Mesenchymal stem cell (in vitro differentiated cells and primary cell): ENCODE measurements at regions not wholly inside any gene's neighbourhood (a gene's known extent, or its start where the extent isn't known, plus 50 kb on each side); places are given as distances from the start of the nearest gene placed in this dataset.

Experiments used
- DNase-seq: peaks from one replicate; pipeline ENCODE4 v3.0.0-alpha.2; 2013
- H2AFZ ChIP-seq: one replicate; pipeline ENCODE4 v1.6.1; 2013; ENCODE audit warnings: low read depth, mild to moderate bottlenecking, control low read depth, inconsistent platforms, low read length, moderate library complexity
- H2AK5ac ChIP-seq: 2 replicates; pipeline ENCODE4 v1.6.1; 2013; ENCODE audit warnings: low read length, moderate library complexity, mild to moderate bottlenecking, inconsistent platforms; ENCODE audit not compliant: severe bottlenecking
- H2BK120ac ChIP-seq: one replicate; pipeline ENCODE4 v1.6.1; 2013; ENCODE audit warnings: low read depth, mild to moderate bottlenecking, inconsistent platforms, low read length, moderate library complexity
- H2BK12ac ChIP-seq, 2 experiments: one replicate each; pipeline ENCODE4 v1.6.1; 2013; ENCODE audit warnings: inconsistent platforms in 2 of 2, low read length in 2 of 2, mild to moderate bottlenecking in 2 of 2, moderate library complexity in 2 of 2, control low read depth in 1 of 2
- H2BK15ac ChIP-seq: one replicate; pipeline ENCODE4 v1.6.1; 2013; ENCODE audit warnings: mild to moderate bottlenecking, low read depth, inconsistent platforms; ENCODE audit not compliant: poor library complexity, severe bottlenecking
- H2BK5ac ChIP-seq: 2 replicates; pipeline ENCODE4 v1.6.1; 2013; ENCODE audit warnings: low read depth, mild to moderate bottlenecking, low read length, control low read depth, inconsistent platforms; ENCODE audit not compliant: poor library complexity, severe bottlenecking
- H3K14ac ChIP-seq, 2 experiments: one replicate each; pipeline ENCODE4 v1.6.1; 2013; ENCODE audit warnings: inconsistent platforms in 2 of 2, low read length in 2 of 2, control low read depth in 1 of 2, mild to moderate bottlenecking in 1 of 2, moderate library complexity in 1 of 2
- H3K18ac ChIP-seq, 2 experiments: one replicate each; pipeline ENCODE4 v1.6.1; 2013; ENCODE audit warnings: inconsistent platforms in 2 of 2, low read length in 2 of 2, control low read depth in 1 of 2, low read depth in 1 of 2, mild to moderate bottlenecking in 1 of 2
- H3K23ac ChIP-seq, 2 experiments: one replicate each; pipeline ENCODE4 v1.6.1; 2013; ENCODE audit warnings: inconsistent platforms in 2 of 2, low read length in 2 of 2, mild to moderate bottlenecking in 2 of 2, moderate library complexity in 2 of 2, control low read depth in 1 of 2
- H3K27ac ChIP-seq: 2 replicates; pipeline ENCODE4 v1.5.1; 2013; ENCODE audit warnings: mild to moderate bottlenecking, moderate library complexity, low read length, control low read depth, inconsistent platforms; ENCODE audit not compliant: poor library complexity, severe bottlenecking
- H3K27me3 ChIP-seq, 2 experiments: 2 replicates each; pipeline versions ENCODE4 v1.6.1 to v1.7.0; 2013; ENCODE audit warnings: low read length in 2 of 2, mild to moderate bottlenecking in 2 of 2, moderate library complexity in 2 of 2, control low read depth in 1 of 2, inconsistent platforms in 1 of 2; ENCODE audit not compliant: control insufficient read depth in 1 of 2, insufficient read depth in 1 of 2
- H3K36me3 ChIP-seq, 2 experiments: 2 replicates each; pipeline versions ENCODE4 v1.6.1 to v1.7.0; 2013; ENCODE audit warnings: low read length in 2 of 2, control low read depth in 1 of 2, inconsistent platforms in 1 of 2, low read depth in 1 of 2, mild to moderate bottlenecking in 1 of 2; ENCODE audit not compliant: insufficient read depth in 2 of 2, control insufficient read depth in 1 of 2
- H3K4ac ChIP-seq, 2 experiments: one replicate each; pipeline ENCODE4 v1.6.1; 2013; ENCODE audit warnings: inconsistent platforms in 2 of 2, low read length in 2 of 2, mild to moderate bottlenecking in 2 of 2, moderate library complexity in 2 of 2, control low read depth in 1 of 2, low read depth in 1 of 2
- H3K4me1 ChIP-seq: 2 replicates; pipeline ENCODE4 v1.6.1; 2013; ENCODE audit warnings: low read depth, low read length, control low read depth; ENCODE audit not compliant: control insufficient read depth, insufficient read depth
- H3K4me2 ChIP-seq: 2 replicates; pipeline ENCODE4 v1.6.1; 2013; ENCODE audit warnings: low read length, mild to moderate bottlenecking, inconsistent platforms; ENCODE audit not compliant: poor library complexity, severe bottlenecking
- H3K4me3 ChIP-seq, 2 experiments: 2 replicates each; pipeline versions ENCODE4 v1.5.1 to v1.7.0; 2013; ENCODE audit warnings: low read length in 2 of 2, mild to moderate bottlenecking in 2 of 2, control low read depth in 1 of 2, low read depth in 1 of 2; ENCODE audit not compliant: insufficient read depth in 1 of 2
- H3K79me1 ChIP-seq: replicated peaks from 2 replicates; pipeline ENCODE4 v1.6.1; 2013; ENCODE audit warnings: mild to moderate bottlenecking, control low read depth, low read length, inconsistent platforms; ENCODE audit not compliant: poor library complexity, severe bottlenecking
- H3K9ac ChIP-seq: 2 replicates; pipeline ENCODE4 v1.7.0; 2013; ENCODE audit warnings: mild to moderate bottlenecking, low read length, moderate library complexity
- H3K9me3 ChIP-seq: 2 replicates; pipeline ENCODE4 v1.7.0; 2013; ENCODE audit warnings: mild to moderate bottlenecking, low read length; ENCODE audit not compliant: control insufficient read depth
- H4K8ac ChIP-seq: one replicate; pipeline ENCODE4 v1.6.1; 2013; ENCODE audit warnings: inconsistent platforms, mild to moderate bottlenecking, low read length, moderate library complexity
- H4K91ac ChIP-seq: one replicate; pipeline ENCODE4 v1.6.1; 2013; ENCODE audit warnings: mild to moderate bottlenecking, low read length, inconsistent platforms
- WGBS: methylation state at CpG from one replicate; pipeline ENCODE4 v1.1.7; 2013; ENCODE audit warnings: mixed read lengths; 5-methylcytosine and 5-hydroxymethylcytosine counted together

GRCh38 chr10:59108296-59108870 is 68.1 kb upstream of the PHYHIPL start:
- Histone ChIP-seq H2BK5ac (no peak overlapping the region), H2AFZ (no peak overlapping the region), H3K9me3 (no peaks in the 10 kb centered on the region), H3K4me1 (no peaks in the 10 kb centered on the region), H2BK120ac (no peak overlapping the region), H3K9ac (no peak overlapping the region), H3K14ac (no peak overlapping the region), H2BK15ac (no peak overlapping the region), H3K4ac (no peak overlapping the region), H3K23ac (no peak overlapping the region), H3K36me3 (no peaks in the 10 kb centered on the region), H4K8ac (no peak overlapping the region), H3K4me2 (no peak overlapping the region), H2BK12ac (no peak overlapping the region), H2AK5ac (peak overlapping the region; percentile 22), H4K91ac (no peak overlapping the region), H3K27ac (no peak overlapping the region), H3K4me3 (no peak overlapping the region), H3K27me3 (no peaks in the 10 kb centered on the region), H3K18ac (no peak overlapping the region), H3K79me1 (no peaks in the 10 kb centered on the region)
- no peak for DNase-seq
- WGBS, result no CpG with 5 or more reads among the region's 1 CpG

- WGBS, result no CpG with 5 or more reads among the region's 1 CpG
- H2AFZ ChIP-seq, result no peak overlapping the region
Measured at GRCh38 chr10:59108886-59109288, 67.6 kb upstream of the PHYHIPL start.

GRCh38 chr10:59109826-59110225 is 66.6 kb upstream of the PHYHIPL start:
- Histone ChIP-seq H3K4ac (no peak overlapping the region), H3K4me1 (no peaks in the 10 kb centered on the region), H3K4me2 (no peak overlapping the region), H3K79me1 (no peaks in the 10 kb centered on the region), H3K27ac (no peak overlapping the region), H3K18ac (no peak overlapping the region), H3K36me3 (no peaks in the 10 kb centered on the region), H3K27me3 (no peaks in the 10 kb centered on the region), H2BK120ac (no peak overlapping the region), H3K23ac (no peak overlapping the region), H2BK15ac (no peak overlapping the region), H3K9ac (no peak overlapping the region), H2AFZ (no peak overlapping the region), H3K9me3 (no peaks in the 10 kb centered on the region), H2BK12ac (no peak overlapping the region), H4K91ac (no peak overlapping the region), H4K8ac (no peak overlapping the region), H2AK5ac (no peak overlapping the region), H3K14ac (no peak overlapping the region), H3K4me3 (no peak overlapping the region), H2BK5ac (no peak overlapping the region)
- WGBS, result 88% methylated on average over 2 of the region's 2 CpGs
- DNase-seq, result peak; percentile 10

More at GRCh38 chr10:59108886-59109288, 67.6 kb upstream of the PHYHIPL start:
- Histone ChIP-seq H2BK120ac (no peak overlapping the region), H3K4ac (no peak overlapping the region), H3K4me2 (no peak overlapping the region), H2AK5ac (no peak overlapping the region), H4K8ac (no peak overlapping the region), H3K9ac (no peak overlapping the region), H3K14ac (no peak overlapping the region), H3K79me1 (no peaks in the 10 kb centered on the region), H3K9me3 (no peaks in the 10 kb centered on the region), H2BK15ac (no peak overlapping the region), H3K27ac (no peak overlapping the region), H4K91ac (no peak overlapping the region), H3K23ac (no peak overlapping the region), H3K4me1 (no peaks in the 10 kb centered on the region), H3K4me3 (no peak overlapping the region), H3K36me3 (no peaks in the 10 kb centered on the region), H2BK12ac (no peak overlapping the region), H3K18ac (no peak overlapping the region), H3K27me3 (no peaks in the 10 kb centered on the region), H2BK5ac (no peak overlapping the region)
- no peak for DNase-seq

GRCh38 chr10:59124187-59124586 is 52.3 kb upstream of the PHYHIPL start:
- no peak overlapping the region for H3K4me3 ChIP-seq
- no peak overlapping the region for H2BK120ac ChIP-seq
- H3K4me1 ChIP-seq, result no peaks in the 10 kb centered on the region
- no peak overlapping the region for H3K9ac ChIP-seq
- H3K27ac ChIP-seq, result no peak overlapping the region
- H3K14ac ChIP-seq, result no peak overlapping the region
- no peaks in the 10 kb centered on the region for H3K36me3 ChIP-seq
- WGBS, result 70% methylated on average over 2 of the region's 3 CpGs
- no peaks in the 10 kb centered on the region for H3K9me3 ChIP-seq
- no peaks in the 10 kb centered on the region for H3K79me1 ChIP-seq
- H2BK15ac ChIP-seq, result no peak overlapping the region
- no peak overlapping the region for H3K4ac ChIP-seq
- H2BK12ac ChIP-seq, result no peak overlapping the region
- DNase-seq, result no peak
- no peak overlapping the region for H2AFZ ChIP-seq
- H3K27me3 ChIP-seq, result no peaks in the 10 kb centered on the region
- no peak overlapping the region for H3K18ac ChIP-seq
- no peak overlapping the region for H4K91ac ChIP-seq
- H4K8ac ChIP-seq, result no peak overlapping the region
- H2BK5ac ChIP-seq, result no peak overlapping the region
- H3K23ac ChIP-seq, result no peak overlapping the region
- no peak overlapping the region for H2AK5ac ChIP-seq
- H3K4me2 ChIP-seq, result no peak overlapping the region
